ENCODE measurements at regions not wholly inside any gene's neighbourhood (a gene's known extent, or its start where the extent isn't known, plus 50 kb on each side); places are given as distances from the start of the nearest gene placed in this dataset.

DNA sequence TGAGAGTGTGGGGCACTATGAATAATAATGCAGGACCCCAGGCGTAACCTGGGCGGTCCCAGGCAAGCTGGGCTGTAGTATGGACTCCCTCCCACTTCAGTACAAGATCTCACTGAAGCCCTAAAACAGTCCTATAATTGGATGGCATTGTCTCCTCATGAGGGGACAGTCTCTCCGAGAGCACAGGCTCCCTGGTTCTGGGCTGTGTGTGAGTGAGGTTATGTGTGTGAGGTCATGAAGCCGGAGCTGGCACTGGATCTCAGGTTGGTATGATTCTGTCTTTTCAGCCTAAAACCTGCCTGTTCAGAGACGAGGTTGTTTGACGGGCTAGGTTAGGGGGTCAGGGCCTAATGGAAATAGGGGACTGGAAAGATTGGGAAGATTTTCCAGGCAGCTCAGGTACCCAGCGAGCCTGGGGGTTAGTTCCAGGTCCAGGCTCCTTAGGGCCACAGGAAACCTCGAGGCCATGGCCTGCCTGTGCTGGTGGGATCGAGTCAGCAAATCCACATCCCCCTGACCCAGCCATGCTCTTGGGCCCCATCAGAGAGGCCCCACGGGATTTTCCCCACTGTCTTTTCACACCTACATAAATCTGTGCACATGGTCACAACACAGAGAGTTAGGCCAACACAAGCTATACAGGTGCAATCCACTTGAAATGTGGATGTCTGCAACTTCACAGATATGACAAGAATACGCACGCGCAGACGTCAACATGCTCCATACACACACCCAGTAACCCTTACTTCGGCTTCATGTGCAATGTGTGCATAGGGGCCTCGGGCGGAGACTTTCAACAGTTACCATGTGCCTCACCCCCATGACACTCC is 94.8 kb downstream of the INHBB start:
- no peak for DNase-seq (ENCODE audit: low read depth)

DNA sequence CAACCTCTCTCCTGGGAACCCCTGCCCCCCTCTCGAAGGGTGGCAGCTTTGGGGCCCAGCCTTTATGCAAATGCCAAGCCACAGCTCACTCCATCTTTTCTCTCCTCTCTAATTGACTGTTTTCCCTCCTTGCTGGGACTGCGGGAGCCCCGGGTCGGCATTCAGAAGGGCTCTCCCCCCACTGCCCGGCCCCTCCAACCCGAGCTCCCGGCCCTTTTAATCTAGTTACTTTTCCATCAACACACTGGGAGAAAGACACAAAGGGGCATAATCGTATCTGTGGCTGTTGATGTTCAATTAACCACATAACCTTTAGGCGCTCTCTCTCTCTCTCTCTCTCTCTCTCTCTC is 95.4 kb downstream of the INHBB start:
- DNase-seq (ENCODE audit: low read depth): no peak

DNA sequence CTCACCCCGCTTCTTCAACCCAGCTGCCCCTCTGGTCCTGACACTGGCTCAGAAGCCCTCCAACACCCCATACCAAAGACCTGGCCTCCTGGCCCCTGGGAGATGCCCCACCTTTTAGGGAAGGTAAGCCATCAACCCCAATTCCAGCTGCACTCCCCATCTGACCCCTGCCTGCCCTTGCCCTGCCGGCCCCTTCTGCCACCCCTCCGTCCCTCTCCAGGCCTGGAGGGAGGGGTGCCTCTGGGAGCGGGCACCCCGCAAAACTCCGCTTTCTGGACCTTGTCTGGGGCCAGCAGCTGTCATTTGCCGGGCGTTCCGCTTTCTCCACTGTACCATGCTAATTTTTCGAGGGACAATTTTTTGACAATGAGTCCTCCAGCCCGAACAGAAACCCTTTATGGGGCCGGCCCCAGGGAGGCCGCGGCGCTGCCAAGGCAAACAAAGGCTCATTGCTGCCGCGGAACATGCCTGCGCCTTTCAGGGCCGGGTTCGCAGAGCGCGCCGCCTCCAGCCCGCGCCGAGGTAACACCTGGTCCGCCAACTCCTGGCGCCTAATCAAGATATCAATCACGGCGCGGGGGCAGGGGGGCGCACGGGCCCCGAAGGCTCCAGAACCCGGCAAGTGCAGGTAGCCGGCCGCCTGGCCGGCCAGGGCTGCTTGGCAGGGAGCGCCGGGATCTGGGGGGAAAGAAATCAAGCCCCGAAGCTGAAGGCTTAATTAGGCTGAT is 96.0 kb downstream of the INHBB start:
- DNase-seq (ENCODE audit: low read depth): peak; percentile 63

DNA sequence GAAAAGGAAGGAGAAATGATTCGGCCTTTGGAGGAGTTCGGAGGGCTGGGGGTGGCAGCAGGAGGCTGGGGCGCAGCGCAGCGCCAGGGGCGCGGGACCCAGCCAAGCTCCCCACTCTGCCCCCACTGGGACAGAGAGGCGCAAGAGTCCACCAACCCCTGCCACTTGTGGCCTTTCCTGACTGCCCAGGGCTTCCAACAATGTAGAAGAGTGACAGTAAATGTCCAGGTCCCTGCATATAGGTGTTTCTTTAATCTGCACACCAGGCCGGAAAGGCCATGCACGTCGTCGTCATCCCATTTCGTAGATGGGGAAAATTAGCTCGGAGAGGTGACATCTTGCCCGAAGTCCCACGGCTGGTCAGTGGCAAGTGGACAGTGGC is 96.6 kb downstream of the INHBB start:
- DNase-seq (ENCODE audit: low read depth): no peak

DNA sequence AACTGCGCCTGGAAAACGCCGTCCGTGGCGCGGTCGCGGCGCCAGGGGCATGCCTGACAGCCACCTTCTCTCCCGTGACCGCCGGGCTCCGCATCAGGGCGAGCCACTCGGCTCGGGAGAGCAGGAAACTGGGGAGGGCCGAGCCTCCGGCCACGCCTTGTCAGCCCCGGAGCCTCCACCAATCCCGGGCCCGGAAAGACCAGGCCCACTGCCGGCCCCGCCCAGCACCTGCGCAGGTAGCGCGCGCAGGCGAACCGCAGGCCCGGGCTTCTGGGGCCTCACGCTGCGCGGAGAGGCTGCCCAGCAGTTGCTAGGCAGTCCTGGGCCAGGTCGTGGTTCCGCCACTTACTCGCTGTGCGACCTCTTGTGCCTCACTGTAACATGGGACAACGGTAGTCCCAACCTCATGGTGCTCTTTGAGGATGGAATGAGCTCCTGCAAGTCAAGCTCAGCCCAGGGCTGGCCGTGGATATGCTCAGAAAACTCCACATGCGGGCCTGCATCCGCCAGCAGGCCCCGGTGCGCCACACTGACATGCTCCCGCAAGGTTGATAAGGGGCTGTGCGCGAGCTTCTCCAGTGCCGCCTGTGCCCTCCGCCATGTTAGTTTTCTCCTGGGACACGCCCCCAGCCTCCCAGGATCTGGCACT is 97.1 kb downstream of the INHBB start:
- no peak for DNase-seq (ENCODE audit: low read depth)

DNA sequence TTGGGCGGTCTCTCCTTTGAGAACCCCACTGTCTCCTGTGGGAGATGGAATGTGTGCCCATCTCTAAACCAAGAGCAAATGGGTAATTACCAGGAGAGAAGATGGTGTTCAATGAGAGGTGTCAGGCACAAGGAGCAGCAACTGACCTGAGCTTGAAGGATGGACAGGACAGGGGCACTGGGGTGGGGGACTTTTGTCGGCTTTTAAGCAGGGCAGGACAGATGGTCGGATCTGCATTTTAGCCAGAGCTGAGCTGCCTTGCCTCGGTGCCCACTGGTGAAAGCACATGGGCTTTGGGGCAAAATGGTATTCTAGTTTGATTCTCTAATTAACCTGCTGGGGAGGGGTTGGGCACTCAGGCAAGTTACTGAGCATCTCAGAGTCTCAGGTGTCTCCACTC is 98.0 kb downstream of the INHBB start:
- DNase-seq (ENCODE audit: low read depth): no peak

DNA sequence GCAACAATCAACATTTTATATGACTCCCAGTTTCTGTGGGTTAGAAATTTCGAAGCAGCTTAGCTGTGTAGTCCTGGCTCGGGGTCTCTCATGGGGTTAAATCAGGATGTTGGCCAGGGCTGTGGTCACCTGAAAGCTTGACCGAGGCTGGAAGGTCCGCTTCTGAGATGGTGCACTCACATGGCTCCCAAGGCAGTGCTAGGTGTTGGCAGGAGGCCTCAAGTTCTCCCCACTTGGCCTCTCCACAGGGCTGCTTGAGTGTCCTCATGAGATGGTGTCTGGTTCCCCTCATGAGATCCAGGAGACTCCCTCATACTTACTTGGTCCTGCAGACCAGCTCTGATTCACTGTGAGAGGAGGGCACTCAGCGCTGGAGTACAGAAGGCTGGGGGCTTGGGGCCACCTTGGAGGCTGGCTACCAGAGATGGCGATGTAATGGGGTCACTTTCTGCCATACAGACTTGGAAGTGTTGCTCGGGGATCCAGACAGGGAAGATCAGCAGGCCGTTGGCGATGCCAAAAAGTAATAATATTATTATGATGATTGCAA is 98.8 kb downstream of the INHBB start:
- no peak for DNase-seq (ENCODE audit: low read depth)

DNA sequence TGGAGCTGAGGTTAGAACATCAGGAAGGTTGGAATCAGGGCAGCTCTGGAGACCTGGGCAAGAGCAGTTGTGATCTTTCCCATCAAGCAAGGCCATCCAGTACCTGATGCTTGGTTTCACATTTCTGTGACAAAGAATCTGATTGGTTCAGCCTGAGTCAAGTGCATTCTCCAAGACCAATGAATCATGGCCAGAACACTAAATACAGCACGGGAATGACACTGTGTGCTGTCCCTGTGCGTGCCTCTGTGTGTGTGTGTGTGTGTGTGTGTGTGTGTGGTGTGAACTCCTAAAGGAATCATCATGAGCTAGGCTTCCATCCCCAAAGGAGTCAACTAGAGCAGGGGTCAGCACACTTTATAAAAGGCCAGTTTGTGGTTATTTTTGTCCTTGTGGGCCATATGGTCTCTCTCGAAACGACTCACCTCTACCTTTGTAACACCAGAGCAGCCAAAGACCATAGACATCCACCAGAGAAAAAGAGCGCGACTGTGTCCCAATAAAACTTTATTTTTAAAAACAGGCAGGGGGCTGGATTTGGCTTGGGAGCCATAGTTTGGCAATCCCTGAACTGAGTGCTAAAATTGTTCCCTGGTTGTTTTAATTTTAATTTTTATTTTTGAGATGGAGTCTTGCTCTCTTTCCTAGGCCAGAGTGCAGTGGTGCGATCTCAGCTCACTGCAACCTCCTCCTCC is 99.7 kb downstream of the INHBB start:
- DNase-seq (ENCODE audit: low read depth): peak; percentile 44

DNA sequence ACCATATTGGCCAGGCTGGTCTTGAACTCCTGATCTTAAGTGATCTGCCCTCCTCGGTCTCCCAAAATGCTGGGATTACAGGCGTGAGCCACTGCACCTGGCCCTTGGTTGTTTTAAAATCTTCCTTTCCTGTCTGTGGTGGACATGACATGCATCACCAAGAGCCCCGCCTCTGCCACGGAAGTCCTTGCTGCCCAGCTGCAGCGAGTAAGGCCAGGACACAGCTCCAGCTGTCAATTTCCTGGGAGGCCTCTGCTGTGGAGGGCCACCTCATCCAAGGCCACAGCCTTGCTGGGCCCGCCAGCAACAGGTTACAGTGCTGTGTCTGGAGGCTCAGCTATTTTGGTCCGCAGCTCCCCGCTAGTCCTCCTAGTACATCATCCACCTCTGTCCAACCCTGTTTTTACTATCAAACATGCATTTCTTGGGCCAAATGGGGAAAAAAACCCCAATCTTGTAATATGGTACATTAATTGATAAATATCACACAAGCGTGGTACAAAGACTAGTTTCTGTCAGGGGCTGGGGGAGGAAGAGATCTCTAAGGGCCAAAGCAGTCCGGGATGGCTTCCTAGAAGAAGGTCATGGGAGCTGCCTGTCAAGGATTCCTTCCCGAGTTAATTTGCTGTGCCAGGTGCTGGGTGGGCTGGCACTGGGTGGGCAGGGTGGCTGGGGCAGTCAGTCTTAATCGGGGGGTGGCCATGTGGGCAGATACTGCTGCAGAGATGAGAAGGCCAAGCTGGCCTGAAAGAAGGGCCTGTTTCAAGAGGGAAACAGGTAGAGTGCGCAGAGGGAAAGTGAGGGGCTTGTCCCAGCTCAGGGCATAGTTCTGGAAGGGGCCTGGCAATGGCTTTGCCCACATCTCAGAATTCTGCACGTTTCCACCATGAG is 100.5 kb downstream of the INHBB start:
- DNase-seq (ENCODE audit: low read depth): no peak

DNA sequence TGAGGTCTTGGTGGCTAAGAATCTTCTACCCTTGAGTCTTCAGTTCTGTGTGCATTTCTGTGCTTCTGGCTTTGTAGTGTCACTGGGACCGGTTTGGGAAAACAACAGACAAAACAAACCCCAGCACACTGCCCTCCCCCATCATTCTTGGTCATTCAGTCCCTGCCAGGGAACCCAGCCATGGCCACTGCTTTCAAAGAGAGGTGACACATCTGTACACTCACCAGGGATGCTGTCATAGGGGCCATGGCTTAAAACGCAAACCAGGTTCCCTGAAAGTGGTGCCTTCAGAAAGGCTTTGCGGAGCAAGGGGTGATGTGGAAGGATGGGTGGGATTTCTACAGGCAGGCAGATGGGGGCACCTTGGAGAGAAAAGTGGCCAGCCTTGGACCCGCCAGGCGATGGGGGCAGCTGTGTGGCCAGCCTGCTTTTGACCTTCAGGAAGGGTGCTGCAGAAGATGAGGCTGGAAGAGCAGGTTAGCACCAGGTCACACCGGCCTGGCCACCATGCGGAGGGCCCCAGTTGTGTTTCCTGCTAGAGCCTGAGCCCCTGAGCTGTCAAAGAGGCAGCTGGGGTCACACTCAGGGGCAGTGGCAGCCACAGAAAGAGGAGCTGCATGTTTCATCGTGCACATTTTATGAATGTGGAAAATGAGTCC is 101.3 kb downstream of the INHBB start:
- DNase-seq (ENCODE audit: low read depth): no peak

DNA sequence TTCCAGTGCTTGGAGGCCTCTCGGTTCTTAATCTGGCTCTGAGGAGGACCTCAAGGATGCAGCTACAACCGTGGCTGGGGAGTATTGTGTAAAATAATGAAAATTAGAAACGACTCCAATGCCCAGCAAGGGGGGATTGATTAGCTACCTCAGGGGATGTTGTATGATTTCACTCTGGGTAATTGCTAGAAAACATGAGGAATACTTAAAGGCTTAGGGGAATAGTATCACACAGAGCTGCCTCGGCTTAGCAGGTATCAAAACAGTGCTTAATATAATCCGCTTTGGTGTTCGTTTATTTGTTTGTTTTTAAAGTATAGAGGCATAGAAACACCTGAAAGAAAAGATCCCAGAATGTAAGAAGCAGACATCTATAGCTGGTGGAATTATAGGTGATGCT is 102.5 kb downstream of the INHBB start:
- DNase-seq (ENCODE audit: low read depth): no peak

DNA sequence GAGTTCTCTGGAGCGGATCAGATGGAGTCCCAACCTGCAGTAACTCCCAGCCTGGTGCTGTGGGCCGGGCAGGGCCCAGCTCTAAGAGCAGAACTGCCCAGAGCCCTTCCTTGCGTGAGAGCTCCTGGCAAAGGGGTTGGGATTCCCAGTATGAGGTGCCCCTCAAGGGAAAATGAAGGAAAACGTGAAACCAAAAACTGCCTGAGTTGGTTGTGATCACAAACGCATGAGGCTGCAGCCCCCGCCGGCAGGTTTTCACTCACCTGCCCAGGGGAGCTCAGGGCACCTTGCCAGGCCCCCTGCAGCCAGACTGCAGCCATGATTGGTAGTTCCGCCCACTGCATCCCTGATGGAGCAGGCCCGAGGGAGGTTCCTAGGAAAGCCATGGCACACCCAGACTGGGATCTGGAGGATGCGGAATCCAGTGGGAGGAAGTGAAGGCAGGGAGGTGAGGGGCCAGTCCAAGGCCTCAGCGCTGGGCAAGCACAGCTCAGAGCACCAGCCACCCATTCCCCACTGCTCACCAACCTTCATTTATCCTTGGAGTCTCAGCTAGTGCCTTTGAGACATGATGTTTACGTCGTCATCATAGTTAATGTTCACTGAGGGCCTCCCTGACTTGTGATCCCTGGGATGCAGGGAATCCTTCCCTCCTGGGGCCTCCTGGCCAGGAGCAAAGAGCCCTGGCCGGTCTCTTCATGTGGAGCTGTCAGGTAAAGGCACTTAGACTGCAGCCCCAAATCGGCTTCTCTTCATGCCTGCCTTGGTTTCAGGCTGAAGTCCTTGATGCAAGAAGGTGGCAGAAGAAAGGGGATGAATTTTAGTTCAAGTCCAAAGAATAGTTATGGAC is 103.2 kb downstream of the INHBB start:
- DNase-seq (ENCODE audit: low read depth): no peak

DNA sequence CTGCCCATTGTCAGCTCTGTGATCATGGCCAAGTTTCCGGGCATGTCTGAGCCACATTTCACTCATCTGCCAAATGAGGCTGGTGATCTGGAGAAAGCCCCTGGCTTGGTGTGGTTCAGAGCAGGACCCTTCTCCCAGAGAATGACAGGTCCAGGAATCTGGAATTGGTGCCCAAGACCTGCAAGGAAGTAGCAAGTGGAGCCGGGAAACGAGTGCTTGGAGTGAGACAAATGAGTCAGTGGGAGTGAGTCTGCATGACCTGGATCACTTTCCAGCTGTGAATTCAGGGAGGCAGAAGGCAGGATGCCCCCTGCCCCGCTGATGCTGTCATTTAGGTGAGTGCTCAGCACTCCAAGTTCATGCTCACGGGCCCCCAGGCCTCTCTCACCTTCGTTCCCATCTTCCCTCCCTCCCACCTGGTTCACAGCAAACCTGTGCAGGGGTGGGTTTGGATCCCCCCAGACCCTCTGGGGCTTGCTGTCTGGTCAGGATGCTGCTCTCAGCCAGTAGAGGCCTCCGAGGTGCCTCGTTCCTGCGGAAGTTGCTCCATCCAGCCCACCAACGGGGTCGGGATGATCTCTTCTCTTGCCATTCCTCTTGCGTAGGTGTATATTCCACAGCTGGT is 104.4 kb downstream of the INHBB start:
- no peak for DNase-seq (ENCODE audit: low read depth)

DNA sequence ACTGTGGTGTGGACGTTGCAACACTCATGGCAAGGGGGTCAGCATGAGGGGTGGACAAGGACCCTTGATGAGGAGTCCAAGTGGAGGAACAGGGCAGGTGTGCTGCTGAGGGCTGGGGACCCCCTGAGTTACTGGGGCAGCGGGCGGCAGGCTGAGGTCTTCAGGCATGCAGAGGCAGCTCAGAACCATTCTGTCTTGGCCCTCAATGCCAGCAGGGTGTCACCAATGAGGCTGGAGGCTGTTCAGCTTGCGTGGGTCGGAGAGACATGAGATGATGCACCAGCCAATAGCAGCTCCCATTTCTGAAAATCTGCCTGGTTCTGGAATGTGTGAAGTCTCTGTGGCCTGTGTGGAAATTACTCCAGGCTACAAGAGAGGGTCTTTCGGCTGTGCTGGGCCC is 105.4 kb downstream of the INHBB start:
- no peak for DNase-seq (ENCODE audit: low read depth)

DNA sequence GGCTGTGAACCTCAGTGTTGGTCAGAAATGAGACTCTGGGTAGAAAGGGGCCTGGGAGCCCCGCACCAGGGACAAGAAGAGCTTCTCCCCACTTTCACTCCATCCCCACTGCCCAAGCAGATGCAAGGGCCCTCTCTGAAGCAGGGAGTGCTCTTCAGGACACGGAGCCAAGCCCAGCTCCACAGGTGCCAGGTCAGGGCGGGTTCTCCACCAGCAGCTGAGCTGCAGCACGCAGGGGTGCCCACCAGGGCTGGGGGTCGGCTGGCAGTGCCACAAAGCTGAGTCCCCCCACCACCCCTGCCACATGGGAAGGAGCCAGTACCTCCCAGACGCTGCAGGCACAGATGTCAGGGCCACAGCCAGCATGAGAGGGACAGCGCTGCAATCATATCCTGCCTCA is 106.2 kb downstream of the INHBB start:
- DNase-seq (ENCODE audit: low read depth): no peak

DNA sequence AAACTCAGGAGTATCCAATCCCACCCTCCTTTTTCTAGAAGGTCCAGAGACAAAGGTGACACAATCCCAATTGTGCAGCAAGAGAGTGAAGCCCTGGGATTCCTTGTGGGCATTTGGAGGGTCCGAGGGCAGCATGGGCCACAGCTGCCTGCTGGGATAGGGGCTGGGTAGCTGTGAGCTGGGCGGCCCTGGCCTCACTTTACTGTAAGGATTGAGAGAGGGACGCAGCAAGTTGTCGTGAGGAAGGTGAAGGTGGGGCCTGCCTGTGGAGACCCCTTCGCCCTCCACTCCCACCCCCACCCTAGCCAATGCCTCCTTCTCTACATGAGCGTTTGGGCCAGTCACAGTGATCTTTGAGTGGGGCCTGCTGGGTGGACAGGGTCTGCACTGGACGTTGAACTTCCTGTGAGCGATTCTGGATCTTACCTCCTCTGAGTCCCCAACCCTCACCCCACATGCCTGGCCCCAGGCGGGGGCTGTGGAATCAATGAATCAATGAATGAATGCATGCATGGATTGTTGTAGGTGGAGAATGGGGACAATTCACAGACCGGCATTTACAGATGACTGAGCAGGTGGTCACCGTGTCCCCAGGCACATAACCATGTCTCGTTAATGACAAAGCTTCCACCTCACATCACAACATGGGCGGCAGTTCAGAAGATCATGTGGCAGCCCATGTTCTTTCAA is 107.2 kb downstream of the INHBB start:
- DNase-seq (ENCODE audit: low read depth): no peak

DNA sequence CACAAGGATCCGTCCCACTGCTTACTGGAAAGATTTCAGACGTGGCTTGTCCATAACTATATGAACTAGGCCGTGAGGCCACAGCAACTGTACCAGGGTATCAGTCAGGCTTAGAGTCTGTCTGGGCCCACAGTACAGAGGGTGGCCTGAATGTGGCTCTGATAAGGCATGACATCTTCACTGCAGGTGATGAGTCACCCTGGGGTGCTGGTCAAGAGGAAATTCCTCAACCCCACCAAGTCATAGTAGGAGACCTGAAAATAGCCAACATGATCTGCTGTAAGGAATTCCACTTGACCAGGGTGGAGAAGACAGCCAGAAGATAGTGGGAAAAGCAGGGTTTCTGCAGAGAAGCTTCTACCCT is 107.7 kb downstream of the INHBB start:
- DNase-seq (ENCODE audit: low read depth): peak; percentile 28

DNA sequence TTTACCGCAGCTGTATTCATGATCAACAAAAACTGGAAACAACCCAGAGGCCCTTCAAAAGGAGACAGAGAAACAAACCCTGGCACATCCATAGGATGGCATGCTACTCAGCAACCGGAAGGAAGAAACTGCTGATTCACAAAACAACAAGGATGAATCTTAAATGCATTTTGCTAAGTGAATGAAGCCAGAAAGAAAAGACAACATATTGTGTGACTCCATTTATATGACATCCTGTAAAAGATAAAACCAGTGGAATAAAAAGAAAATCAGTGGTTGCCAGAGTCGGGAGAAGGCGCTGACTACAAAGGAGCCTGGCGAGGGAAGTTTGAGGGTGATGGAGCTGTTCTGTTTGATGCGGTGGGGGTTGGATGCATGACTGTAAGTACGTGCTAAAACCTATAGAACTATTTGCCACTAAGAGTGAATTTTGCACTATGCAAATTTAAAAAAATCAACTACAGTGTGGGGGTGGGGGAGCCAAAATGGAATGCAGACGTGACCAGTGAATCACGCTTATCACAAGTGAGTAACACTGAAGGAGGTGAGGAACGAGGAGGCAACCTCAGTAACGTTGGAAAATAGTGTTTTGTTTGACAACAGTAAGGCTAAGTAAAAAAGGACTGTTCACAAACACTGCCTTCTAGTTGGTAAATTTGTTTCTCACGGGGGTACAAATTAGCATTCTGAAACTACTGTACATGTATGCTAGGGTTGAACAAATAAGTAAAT is 108.9 kb downstream of the INHBB start:
- no peak for DNase-seq (ENCODE audit: low read depth)
